ENCODE measurements at regions not wholly inside any gene's neighbourhood (a gene's known extent, or its start where the extent isn't known, plus 50 kb on each side); places are given as distances from the start of the nearest gene placed in this dataset.
"Not testable (repeated sequence)": the region's sequence is repeated elsewhere in the genome, so short reads cannot be mapped to it uniquely, and the experiment has no call there.

- not testable (repeated sequence) for H3K27me3 ChIP-seq, H3K36me3 ChIP-seq, H3K27ac ChIP-seq, H3K9me3 ChIP-seq, H3K4me1 ChIP-seq
- peak overlapping the region in 3 of 4 donors; percentile 26 to 38 (median 37) for H3K4me3 ChIP-seq
- peak in 1 of 3 donors; percentile 19 for DNase-seq
Observed at GRCh38 chr15:32342772-32343199, 60.3 kb downstream of the GOLGA8K start.

GRCh38 chr15:32342268-32342667, 60.8 kb downstream of the GOLGA8K start:
- not testable (repeated sequence) for H3K9me3 ChIP-seq, H3K4me3 ChIP-seq, H3K36me3 ChIP-seq, H3K4me1 ChIP-seq, H3K27ac ChIP-seq, H3K27me3 ChIP-seq, DNase-seq

GRCh38 chr15:32341530-32341929, 61.6 kb downstream of the GOLGA8K start:
- H3K27ac ChIP-seq, H3K9me3 ChIP-seq, H3K27me3 ChIP-seq, H3K36me3 ChIP-seq, DNase-seq, H3K4me3 ChIP-seq, H3K4me1 ChIP-seq: not testable (repeated sequence)

- H3K27me3 ChIP-seq, result not testable (repeated sequence)
Observed at GRCh38 chr15:32336804-32337203, 66.3 kb downstream of the GOLGA8K start.

GRCh38 chr15:32323353-32323752, 79.7 kb downstream of the GOLGA8K start:
- not testable (repeated sequence) for H3K36me3 ChIP-seq, H3K27me3 ChIP-seq, H3K4me3 ChIP-seq, H3K4me1 ChIP-seq, H3K27ac ChIP-seq, DNase-seq, H3K9me3 ChIP-seq

More at GRCh38 chr15:32336804-32337203, 66.3 kb downstream of the GOLGA8K start:
- H3K4me3 ChIP-seq, DNase-seq, H3K9me3 ChIP-seq, H3K27ac ChIP-seq, H3K36me3 ChIP-seq, H3K4me1 ChIP-seq: not testable (repeated sequence)

- not testable (repeated sequence) for DNase-seq, H3K36me3 ChIP-seq, H3K27me3 ChIP-seq, H3K4me3 ChIP-seq, H3K27ac ChIP-seq, H3K4me1 ChIP-seq, H3K9me3 ChIP-seq
Observed at GRCh38 chr15:32319247-32319646, 83.8 kb downstream of the GOLGA8K start.

- H3K9me3 ChIP-seq, H3K36me3 ChIP-seq, DNase-seq, H3K27me3 ChIP-seq, H3K27ac ChIP-seq, H3K4me1 ChIP-seq, H3K4me3 ChIP-seq: not testable (repeated sequence)
Observed at GRCh38 chr15:32316482-32316881, 86.6 kb downstream of the GOLGA8K start.

- not testable (repeated sequence) for H3K27ac ChIP-seq, H3K36me3 ChIP-seq, H3K9me3 ChIP-seq, DNase-seq, H3K4me3 ChIP-seq, H3K27me3 ChIP-seq, H3K4me1 ChIP-seq
Observed at GRCh38 chr15:32315079-32315939, 87.8 kb downstream of the GOLGA8K start.

GRCh38 chr15:32313446-32314209, 89.5 kb downstream of the GOLGA8K start:
- not testable (repeated sequence) for H3K27me3 ChIP-seq, H3K9me3 ChIP-seq, H3K36me3 ChIP-seq, DNase-seq, H3K4me3 ChIP-seq, H3K27ac ChIP-seq, H3K4me1 ChIP-seq

GRCh38 chr15:32312721-32313120, 90.4 kb downstream of the GOLGA8K start:
- H3K9me3 ChIP-seq, H3K27me3 ChIP-seq, H3K36me3 ChIP-seq, H3K27ac ChIP-seq, DNase-seq, H3K4me3 ChIP-seq, H3K4me1 ChIP-seq: not testable (repeated sequence)

GRCh38 chr15:32307592-32307991, 95.5 kb downstream of the GOLGA8K start:
- not testable (repeated sequence) for DNase-seq

GRCh38 chr15:32276200-32276830, 126.8 kb downstream of the GOLGA8K start:
- not testable (repeated sequence) for H3K4me1 ChIP-seq, H3K9me3 ChIP-seq, DNase-seq, H3K36me3 ChIP-seq, H3K27ac ChIP-seq, H3K27me3 ChIP-seq, H3K4me3 ChIP-seq

More at GRCh38 chr15:32307592-32307991, 95.5 kb downstream of the GOLGA8K start:
- H3K4me3 ChIP-seq, H3K9me3 ChIP-seq, H3K27ac ChIP-seq, H3K27me3 ChIP-seq, H3K4me1 ChIP-seq, H3K36me3 ChIP-seq: not testable (repeated sequence)

GRCh38 chr15:32253958-32254357, 149.1 kb downstream of the GOLGA8K start:
- not testable (repeated sequence) for H3K4me3 ChIP-seq, H3K27ac ChIP-seq, H3K27me3 ChIP-seq, H3K36me3 ChIP-seq, H3K9me3 ChIP-seq, H3K4me1 ChIP-seq
- peak in 1 of 3 donors; percentile 23 for DNase-seq

GRCh38 chr15:32249207-32249606, 153.9 kb downstream of the GOLGA8K start:
- not testable (repeated sequence) for H3K36me3 ChIP-seq, H3K4me3 ChIP-seq, H3K4me1 ChIP-seq, H3K9me3 ChIP-seq, H3K27ac ChIP-seq, H3K27me3 ChIP-seq
- peak in 1 of 3 donors; percentile 23 for DNase-seq

- not testable (repeated sequence) for H3K36me3 ChIP-seq, H3K27ac ChIP-seq, H3K4me3 ChIP-seq, H3K9me3 ChIP-seq, DNase-seq, H3K27me3 ChIP-seq, H3K4me1 ChIP-seq
Observed at GRCh38 chr15:32243727-32244126, 159.4 kb downstream of the GOLGA8K start.

Measured in Peyer's patch (tissue), 4 donors.